T-cell (primary cell): ENCODE measurements at regions not wholly inside any gene's neighbourhood (a gene's known extent, or its start where the extent isn't known, plus 50 kb on each side); places are given as distances from the start of the nearest gene placed in this dataset.
"Not testable (repeated sequence)": the region's sequence is repeated elsewhere in the genome, so short reads cannot be mapped to it uniquely, and the experiment has no call there.

ENCODE experiments used
- ATAC-seq, 4 experiments: fragments of 200-7000 bp in 3 of 4; fragments of 150-1000 bp in 1 of 4; cut with Tn5 transposase; replicated peaks in 1 of 4; 1 replicate in 3 of 4; 2 replicates in 1 of 4; pipeline ENCODE4 v1.10.0; 2021; ENCODE audit warnings: moderate library complexity in 3 of 4, mild to moderate bottlenecking in 2 of 4, moderate number of reproducible peaks in 1 of 4
- CTCF ChIA-PET, 2 donors: fragments of 300-600 bp; sonication (Branson Sonifier 250); formaldehyde crosslinking; loops; one replicate each; lab custom pipeline; 2022; ENCODE audit warnings: antibody characterized with exemption in 2 of 2; lab: Charles Lee
- POLR2A ChIA-PET, 2 donors: fragments of 300-600 bp; sonication (Branson Sonifier 250); formaldehyde crosslinking; loops; one replicate each; lab custom pipeline; 2022; ENCODE audit warnings: antibody characterized with exemption in 2 of 2; lab: Charles Lee
- DNase-seq, 35 experiments: peaks; one replicate each; pipeline versions ENCODE4 v3.0.0 to v3.0.0-alpha.2; 2013 to 2023
- H3K27ac ChIP-seq: one replicate; pipeline ENCODE4 v1.5.1; 2013; ENCODE audit warnings: low read length
- H3K27me3 ChIP-seq, 2 experiments: replicated peaks in 1 of 2; 1 replicate in 1 of 2; 2 replicates in 1 of 2; pipeline versions ENCODE4 v1.6.1 to v1.7.0; 2013; ENCODE audit warnings: low read length in 1 of 2, mixed read lengths in 1 of 2; ENCODE audit not compliant: control insufficient read depth in 2 of 2, insufficient read depth in 2 of 2; ENCODE audit errors: extremely low read depth in 1 of 2
- H3K36me3 ChIP-seq, 2 donors: 1 replicate in 1 of 2; 2 replicates in 1 of 2; pipeline versions ENCODE4 v1.6.1 to v1.7.0; 2013; ENCODE audit warnings: low read length in 1 of 2; ENCODE audit not compliant: control insufficient read depth in 2 of 2, insufficient read depth in 1 of 2; ENCODE audit errors: extremely low read depth in 1 of 2
- H3K4me1 ChIP-seq, 2 experiments: 1 replicate in 1 of 2; 2 replicates in 1 of 2; pipeline versions ENCODE4 v1.6.1 to v1.7.0; 2013; ENCODE audit warnings: low read length in 2 of 2, mixed read lengths in 1 of 2; ENCODE audit not compliant: insufficient read depth in 2 of 2, control insufficient read depth in 1 of 2; ENCODE audit errors: extremely low read depth in 1 of 2
- H3K4me3 ChIP-seq, 2 donors: 1 replicate in 1 of 2; 2 replicates in 1 of 2; pipeline versions ENCODE4 v1.5.1 to v1.7.0; 2013; ENCODE audit warnings: mild to moderate bottlenecking in 2 of 2, low read length in 1 of 2, moderate library complexity in 1 of 2; ENCODE audit not compliant: control insufficient read depth in 1 of 2; ENCODE audit errors: extremely low read depth in 1 of 2
- H3K9me3 ChIP-seq: 2 replicates; pipeline ENCODE4 v1.7.0; 2013
- H3K27ac Mint-ChIP-seq, 2 donors: one replicate each; pipeline ENCODE4 v1.8.0; 2020 to 2021; ENCODE audit warnings: mild to moderate bottlenecking in 2 of 2, mixed read lengths in 2 of 2
- H3K27me3 Mint-ChIP-seq, 2 donors: one replicate each; pipeline ENCODE4 v1.8.0; 2021 to 2022; ENCODE audit warnings: mixed read lengths in 2 of 2
- H3K36me3 Mint-ChIP-seq: one replicate; pipeline ENCODE4 v1.8.0; 2021; ENCODE audit warnings: mixed read lengths
- H3K4me1 Mint-ChIP-seq, 3 donors: one replicate each; pipeline ENCODE4 v1.8.0; 2020 to 2022; ENCODE audit warnings: mixed read lengths in 3 of 3, mild to moderate bottlenecking in 1 of 3
- H3K4me3 Mint-ChIP-seq, 3 donors: one replicate each; pipeline ENCODE4 v1.8.0; 2020 to 2022; ENCODE audit warnings: mild to moderate bottlenecking in 3 of 3, mixed read lengths in 3 of 3, moderate library complexity in 3 of 3
- H3K9me3 Mint-ChIP-seq, 3 donors: one replicate each; pipeline ENCODE4 v1.8.0; 2020 to 2022; ENCODE audit warnings: mixed read lengths in 3 of 3
- WGBS: methylation state at CpG from one replicate; pipeline ENCODE4 v1.1.5; 2013; ENCODE audit warnings: missing lambda C conversion rate; ENCODE audit not compliant: insufficient coverage; 5-methylcytosine and 5-hydroxymethylcytosine counted together

DNA sequence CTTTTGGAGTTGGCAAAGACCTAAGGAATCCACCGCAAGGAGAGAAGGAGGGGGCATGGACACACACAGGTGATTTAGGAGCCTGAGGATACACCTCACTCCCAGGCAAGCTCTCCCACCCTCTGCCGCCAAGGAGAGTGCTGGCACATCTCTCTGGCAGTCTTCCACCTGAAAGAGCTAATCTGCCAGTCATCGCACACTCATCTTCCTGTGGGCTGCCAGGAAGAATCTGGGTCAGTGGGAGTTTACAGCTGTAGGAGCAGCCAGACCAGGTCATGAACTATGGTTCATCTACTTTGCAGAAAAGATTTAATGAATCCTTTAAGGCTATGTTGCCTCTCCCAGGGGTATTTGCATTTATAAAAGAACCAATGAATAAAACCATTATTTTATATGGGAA is 170.6 kb upstream of the TSC22D2 start:
- Histone ChIP-seq H3K4me1 (no peaks in the 10 kb centered on the region), H3K9me3 (no peaks in the 10 kb centered on the region), H3K27ac (no peak overlapping the region), H3K4me3 (no peak overlapping the region), H3K27me3 (no peaks in the 10 kb centered on the region), H3K36me3 (no peaks in the 10 kb centered on the region)
- ATAC-seq: no peak
- no peaks in the 10 kb centered on the region for H3K9me3 Mint-ChIP-seq
- no peaks in the 10 kb centered on the region for H3K36me3 Mint-ChIP-seq
- POLR2A ChIA-PET: interaction anchor here in 1 of 2 donors (0.6 kb wide), 1 partner anchor 244 kb away, joined by 3 read pairs; no protein-coding TSS in a partner anchor
- no peak overlapping the region for H3K4me3 Mint-ChIP-seq
- WGBS: 87% methylated on average over 3 of the region's 3 CpGs
- H3K4me1 Mint-ChIP-seq: no peaks in the 10 kb centered on the region
- H3K27ac Mint-ChIP-seq: no peak overlapping the region
- no peak for DNase-seq
- peaks cover 0 to under 1% of the 10 kb centered on the region in 2 donors for H3K27me3 Mint-ChIP-seq
- CTCF ChIA-PET: no interaction called here

DNA sequence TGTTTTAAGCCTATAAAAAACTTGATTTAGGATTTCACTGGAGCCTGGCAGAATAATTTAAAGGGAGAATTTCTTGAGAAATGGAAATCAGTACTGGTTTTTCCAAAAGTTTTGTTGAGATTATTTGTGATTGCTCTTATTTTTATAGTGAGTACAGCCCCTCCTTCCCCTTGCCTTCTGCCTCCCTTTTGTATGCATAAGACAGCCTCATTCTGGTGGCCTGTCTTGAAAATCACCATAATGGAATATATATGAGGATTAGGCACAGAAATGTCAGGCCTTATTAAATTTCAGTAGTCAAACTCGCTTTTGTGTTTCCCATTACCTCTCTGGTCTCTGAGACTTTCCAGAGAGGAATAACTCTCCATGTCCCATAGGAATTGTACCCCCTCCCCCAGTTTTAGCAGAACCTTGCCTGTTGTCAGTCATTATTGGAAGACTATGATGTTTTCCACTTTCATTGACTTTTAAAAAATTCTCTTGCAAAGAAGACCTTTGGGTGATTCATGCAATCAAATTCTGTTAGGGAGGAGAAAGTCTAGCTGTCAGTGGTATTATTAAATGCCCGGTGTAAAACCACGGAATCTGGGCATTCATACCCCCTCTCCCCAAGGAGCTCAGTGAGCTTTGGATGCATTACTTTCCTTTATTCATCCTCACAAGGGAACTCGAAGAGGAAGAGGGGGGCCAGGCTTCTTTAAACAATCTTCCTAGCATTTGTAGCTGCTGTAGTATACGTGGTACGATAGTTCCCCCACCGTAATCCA is 171.6 kb upstream of the TSC22D2 start:
- CTCF ChIA-PET: no interaction called here
- Histone ChIP-seq H3K27me3 (no peaks in the 10 kb centered on the region), H3K4me3 (no peak overlapping the region), H3K9me3 (no peaks in the 10 kb centered on the region), H3K36me3 (no peaks in the 10 kb centered on the region), H3K27ac (no peak overlapping the region), H3K4me1 (no peaks in the 10 kb centered on the region)
- H3K9me3 Mint-ChIP-seq: no peaks in the 10 kb centered on the region
- H3K36me3 Mint-ChIP-seq: no peaks in the 10 kb centered on the region
- H3K27me3 Mint-ChIP-seq: no peaks in the 10 kb centered on the region
- POLR2A ChIA-PET: interaction anchor here in 1 of 2 donors (0.6 kb wide), 1 partner anchor 243 kb away, joined by 3 read pairs; no protein-coding TSS in a partner anchor
- ATAC-seq (no peak), DNase-seq (no peak)
- H3K27ac Mint-ChIP-seq: no peak overlapping the region
- no peak overlapping the region for H3K4me3 Mint-ChIP-seq
- H3K4me1 Mint-ChIP-seq: no peaks in the 10 kb centered on the region
- WGBS: 80% methylated on average over 1 of the region's 7 CpGs

DNA sequence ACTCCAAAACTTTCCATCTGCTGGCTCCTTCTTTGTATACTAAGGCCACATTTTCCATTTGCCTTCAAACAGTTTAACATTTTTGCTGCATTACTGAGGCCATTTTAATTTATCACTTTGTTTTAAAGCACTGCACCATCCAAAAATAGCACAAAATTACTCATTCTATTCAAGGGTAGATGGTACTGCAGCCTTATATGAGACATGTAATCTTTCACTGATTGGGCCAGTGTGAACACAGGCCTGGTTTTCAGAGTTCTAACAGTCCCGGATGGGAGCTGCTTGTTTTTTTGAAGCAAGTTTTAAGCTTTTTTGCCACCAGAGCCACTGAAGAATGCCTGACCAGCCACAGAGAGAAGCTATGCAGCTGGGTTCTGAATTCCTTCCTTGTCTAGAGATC is 172.3 kb upstream of the TSC22D2 start:
- Mint-ChIP-seq H3K4me3 (no peak overlapping the region), H3K9me3 (no peaks in the 10 kb centered on the region), H3K27me3 (no peaks in the 10 kb centered on the region), H3K27ac (no peak overlapping the region), H3K36me3 (no peaks in the 10 kb centered on the region), H3K4me1 (no peaks in the 10 kb centered on the region)
- POLR2A ChIA-PET: no interaction called here
- ATAC-seq: no peak
- DNase-seq: no peak
- Histone ChIP-seq H3K9me3 (no peaks in the 10 kb centered on the region), H3K4me1 (no peaks in the 10 kb centered on the region), H3K27ac (no peak overlapping the region), H3K27me3 (no peaks in the 10 kb centered on the region), H3K36me3 (no peaks in the 10 kb centered on the region), H3K4me3 (no peak overlapping the region)
- 80% methylated on average over 1 of the region's 1 CpG for whole genome bisulfite sequencing
- CTCF ChIA-PET: no interaction called here

DNA sequence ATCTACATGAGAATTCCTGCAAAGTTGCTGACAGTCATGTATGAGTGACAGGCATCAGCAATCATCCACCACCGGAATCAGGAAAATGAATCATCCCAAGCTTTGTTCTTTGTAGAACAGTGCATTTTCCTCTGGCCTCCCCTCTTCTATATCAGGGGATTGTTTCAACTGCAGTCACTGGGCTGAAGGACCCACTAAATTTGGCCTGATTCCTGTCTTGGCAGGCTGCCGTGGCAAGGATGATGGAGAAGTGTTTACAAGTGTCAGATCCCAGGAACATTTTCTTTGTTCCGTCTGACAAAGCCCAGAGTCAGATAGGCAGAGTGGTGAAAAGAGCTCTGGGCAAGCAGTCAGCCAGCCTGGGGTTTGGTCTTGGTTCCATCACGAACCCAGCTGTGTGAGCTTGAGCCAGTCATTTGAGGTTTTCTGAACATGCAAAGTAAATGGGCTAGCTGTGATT is 175.1 kb upstream of the TSC22D2 start:
- DNase-seq (no peak), ATAC-seq (no peak)
- no peaks in the 10 kb centered on the region for H3K36me3 Mint-ChIP-seq
- no peak overlapping the region for H3K27ac Mint-ChIP-seq
- CTCF ChIA-PET: interaction anchor here (0.8 to 1.6 kb wide), 2 partner anchors 13 kb away, joined by 3 to 4 read pairs; no protein-coding TSS in a partner anchor
- 70% methylated on average over 3 of the region's 4 CpGs for WGBS
- Histone ChIP-seq H3K9me3 (no peaks in the 10 kb centered on the region), H3K36me3 (no peaks in the 10 kb centered on the region), H3K27me3 (peaks cover 0 to 3% of the 10 kb centered on the region in 2 experiments), H3K4me1 (no peaks in the 10 kb centered on the region), H3K27ac (no peak overlapping the region), H3K4me3 (no peak overlapping the region)
- H3K4me1 Mint-ChIP-seq: no peaks in the 10 kb centered on the region
- H3K27me3 Mint-ChIP-seq: peaks cover 0 to 5% of the 10 kb centered on the region in 2 donors
- H3K9me3 Mint-ChIP-seq: no peaks in the 10 kb centered on the region
- no peak overlapping the region for H3K4me3 Mint-ChIP-seq
- POLR2A ChIA-PET: no interaction called here

DNA sequence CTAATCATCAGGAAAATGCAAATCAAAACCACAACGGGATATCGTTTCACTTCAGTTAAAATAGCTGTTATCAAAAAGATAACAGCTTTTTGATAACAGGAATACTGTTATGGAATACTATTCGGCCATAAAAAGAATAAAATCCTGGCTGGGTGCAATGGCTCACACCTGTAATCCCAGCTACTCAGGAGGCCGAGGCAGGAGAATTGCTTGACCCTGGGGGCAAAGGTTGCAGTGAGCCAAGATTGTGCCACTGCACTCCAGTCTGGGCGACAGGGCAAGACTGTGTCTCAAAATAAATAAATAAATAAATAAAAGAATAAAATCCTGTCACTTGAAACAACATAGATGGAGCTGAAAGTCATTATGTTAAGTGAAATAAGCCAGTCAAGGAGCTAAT is 178.1 kb upstream of the TSC22D2 start:
- ChIA-PET POLR2A (no interaction called here), CTCF (interaction anchor here in 1 of 2 donors (0.8 to 1.3 kb wide), 2 partner anchors 9 to 12 kb away, joined by 3 to 4 read pairs; no protein-coding TSS in a partner anchor)
- Mint-ChIP-seq H3K4me3 (no peak overlapping the region), H3K27me3 (peaks cover 12 to 19% of the 10 kb centered on the region in 2 donors), H3K9me3 (no peaks in the 10 kb centered on the region), H3K27ac (no peak overlapping the region), H3K4me1 (no peaks in the 10 kb centered on the region), H3K36me3 (no peaks in the 10 kb centered on the region)
- DNase-seq (no peak), ATAC-seq (no peak)
- H3K36me3 ChIP-seq: no peaks in the 10 kb centered on the region
- H3K27me3 ChIP-seq: peaks cover 0 to 5% of the 10 kb centered on the region in 2 experiments
- no peaks in the 10 kb centered on the region for H3K4me1 ChIP-seq
- no peak overlapping the region for H3K27ac ChIP-seq
- WGBS: 82% methylated on average over 2 of the region's 5 CpGs
- no peaks in the 10 kb centered on the region for H3K9me3 ChIP-seq
- no peak overlapping the region for H3K4me3 ChIP-seq

DNA sequence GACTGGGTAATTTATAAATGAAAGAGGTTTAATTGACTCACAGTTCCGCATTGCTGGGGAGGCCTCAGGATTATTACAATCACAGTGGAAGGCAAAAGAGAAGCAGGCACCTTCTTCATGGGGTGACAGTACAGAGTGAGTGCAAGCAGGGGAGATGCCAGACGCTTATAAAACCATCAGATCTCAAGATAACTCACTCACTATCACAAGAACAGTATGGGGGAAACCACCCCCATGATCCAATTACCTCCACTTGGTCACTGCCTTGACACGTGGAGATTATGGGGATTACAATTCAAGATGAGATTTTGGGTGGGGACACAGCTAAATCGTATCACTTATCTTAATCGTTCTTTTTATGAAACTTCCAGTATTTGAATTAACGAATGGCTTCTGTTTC is 179.5 kb upstream of the TSC22D2 start:
- ATAC-seq, H3K9me3 ChIP-seq, H3K4me1 Mint-ChIP-seq, POLR2A ChIA-PET, H3K27me3 ChIP-seq, H3K36me3 ChIP-seq, H3K4me3 ChIP-seq, H3K27ac ChIP-seq, H3K36me3 Mint-ChIP-seq, H3K9me3 Mint-ChIP-seq, H3K4me1 ChIP-seq, DNase-seq, H3K4me3 Mint-ChIP-seq, H3K27ac Mint-ChIP-seq: not testable (repeated sequence)
- WGBS: no CpG with 5 or more reads among the region's 6 CpGs
- H3K27me3 Mint-ChIP-seq: peaks cover 22 to 29% of the 10 kb centered on the region in 2 donors
- CTCF ChIA-PET: interaction anchor here in 1 of 2 donors (1.3 kb wide), 1 partner anchor 8 kb away, joined by 4 read pairs; no protein-coding TSS in a partner anchor
